K562 (cell line): ENCODE measurements at regions not wholly inside any gene's neighbourhood (a gene's known extent, or its start where the extent isn't known, plus 50 kb on each side); places are given as distances from the start of the nearest gene placed in this dataset.

ENCODE experiments used
- ATAC-seq: fragments of 200-7000 bp; cut with Tn5 transposase; 3 replicates; pipeline ENCODE4 v1.9.1; 2020; ENCODE audit warnings: moderate library complexity
- BruUV-seq: library from RNA; stranded (reverse); fragments of 400-500 nt; replicated peaks from 2 replicates; lab custom pipeline; 2021; lab: Mats Ljungman, UMichigan
- CTCF ChIA-PET: fragments of 300-600 bp; formaldehyde crosslinking; extraction: SDS; loops from one replicate; lab custom pipeline; 2021; ENCODE audit warnings: low intra/inter-chr PET ratio; lab: Yijun Ruan, JAX
- POLR2A ChIA-PET: fragments of 300-600, 350-650 bp; sonication (Branson Sonifier 250); formaldehyde crosslinking; extraction: SDS; loops from one replicate; lab custom pipeline; 2021; ENCODE audit warnings: antibody characterized with exemption, inconsistent platforms; lab: Yijun Ruan, JAX
- DNase-seq, 4 experiments: peaks; one replicate each; pipeline versions ENCODE4 v3.0.0 to v3.0.0-alpha.2; 2011 to 2018; ENCODE audit warnings: low spot score in 3 of 4, mixed read lengths in 3 of 4; ENCODE audit errors: extremely low read depth in 1 of 4
- FAIRE-seq: peaks from 2 replicates; lab custom pipeline; 2011; peaks lifted over from hg19 to GRCh38; lab: Jason Lieb, UNC
- H2AFZ ChIP-seq: 2 replicates; pipeline ENCODE4 v1.6.0; 2011; ENCODE audit warnings: low read depth, low read length, control low read depth, inconsistent platforms
- H3K27ac ChIP-seq: fragments of 200-600 bp; 3 replicates; pipeline ENCODE4 v1.8.0; 2011; ENCODE audit warnings: low read depth, mild to moderate bottlenecking, control low read depth, inconsistent platforms, low read length, moderate library complexity, mixed read lengths; ENCODE audit errors: extremely low read depth
- H3K27me3 ChIP-seq, 2 experiments: fragments of 300-600 bp in 1 of 2; 2 replicates in 1 of 2; 3 replicates in 1 of 2; pipeline versions ENCODE4 v1.6.0 to v1.8.0; 2011; ENCODE audit warnings: inconsistent platforms in 2 of 2, low read length in 2 of 2, mild to moderate bottlenecking in 1 of 2, mixed read lengths in 1 of 2, moderate library complexity in 1 of 2; ENCODE audit not compliant: control insufficient read depth in 2 of 2, insufficient read depth in 2 of 2
- H3K36me3 ChIP-seq: fragments of 300-600 bp; 3 replicates; pipeline ENCODE4 v1.8.0; 2011; ENCODE audit warnings: mild to moderate bottlenecking, low read length, inconsistent platforms; ENCODE audit not compliant: control insufficient read depth, insufficient read depth
- H3K4me1 ChIP-seq, 2 experiments: fragments of 200-600 bp in 1 of 2; replicated peaks in 1 of 2; 2 replicates in 1 of 2; 3 replicates in 1 of 2; pipeline versions ENCODE4 v1.5.1 to v1.8.0; 2011; ENCODE audit warnings: inconsistent platforms in 2 of 2, low read length in 2 of 2, mild to moderate bottlenecking in 1 of 2, mixed read lengths in 1 of 2, moderate library complexity in 1 of 2; ENCODE audit not compliant: control insufficient read depth in 2 of 2, insufficient read depth in 2 of 2
- H3K4me2 ChIP-seq: 2 replicates; pipeline ENCODE4 v1.6.1; 2011; ENCODE audit warnings: low read length, control low read depth, inconsistent platforms, mixed read lengths; ENCODE audit not compliant: insufficient read depth
- H3K4me3 ChIP-seq: fragments of 200-600 bp; sonication (generic), shearing (Covaris generic); 2 replicates; pipeline ENCODE4 v1.5.1; 2016; ENCODE audit warnings: control low read depth, inconsistent platforms
- H3K79me2 ChIP-seq: fragments of 200-600 bp; 3 replicates; pipeline ENCODE4 v1.8.0; 2011; ENCODE audit warnings: low read length, inconsistent platforms; ENCODE audit not compliant: control insufficient read depth, insufficient read depth
- H3K9ac ChIP-seq, 2 experiments: 2 replicates each; pipeline versions ENCODE4 v1.6.0 to v1.6.1; 2011; ENCODE audit warnings: low read depth in 2 of 2, low read length in 2 of 2, control low read depth in 1 of 2, inconsistent platforms in 1 of 2, mild to moderate bottlenecking in 1 of 2, mixed read lengths in 1 of 2; ENCODE audit not compliant: insufficient read depth in 1 of 2
- H3K9me1 ChIP-seq: one replicate; pipeline ENCODE4 v1.6.0; 2011; ENCODE audit warnings: inconsistent platforms, mild to moderate bottlenecking, low read length, moderate library complexity; ENCODE audit not compliant: control insufficient read depth, insufficient read depth
- H3K9me3 ChIP-seq: replicated peaks from 2 replicates; pipeline ENCODE4 v1.5.1; 2011; ENCODE audit warnings: low read depth, low read length, inconsistent platforms; ENCODE audit not compliant: control insufficient read depth, insufficient read depth
- H4K20me1 ChIP-seq: replicated peaks from 2 replicates; pipeline ENCODE4 v1.6.1; 2011; ENCODE audit warnings: low read length, inconsistent platforms, mixed read lengths; ENCODE audit not compliant: control insufficient read depth, insufficient read depth
- ARNT ChIP-seq, 2 experiments: fragments of 450-650 bp; IDR thresholded peaks; 2 replicates each; pipeline ENCODE4 v1.6.1; 2016; ENCODE audit warnings: mild to moderate bottlenecking in 1 of 2
- WGBS: fragments of 100-300 bp; shearing (Covaris generic); methylation state at CpG from one replicate; pipeline ENCODE4 v1.1.6; 2016; ENCODE audit warnings: low coverage, mixed read lengths; ENCODE audit not compliant: insufficient coverage; ENCODE audit errors: missing lambda C conversion rate; 5-methylcytosine and 5-hydroxymethylcytosine counted together
- in situ Hi-C: fragments of 300-500 bp; cut with MboI; formaldehyde crosslinking; loops from 4 replicates; pipeline ENCODE4 v1.15.0; 2018; ENCODE audit warnings: inconsistent platforms, mixed read lengths
- intact Hi-C: fragments of 100-400 bp; cut with micrococcal nuclease; formaldehyde crosslinking; loops from 2 replicates; pipeline ENCODE4 v1.14.2; 2022
- TF ChIP-seq, protein P1 (sequence below): IDR thresholded peaks from 3 replicates; pipeline ENCODE4 v1.6.1; 2011; ENCODE audit warnings: borderline replicate concordance, mild to moderate bottlenecking; ENCODE audit not compliant: insufficient read length, insufficient read depth
- TF ChIP-seq, protein P2 (sequence below): IDR thresholded peaks from 2 replicates; pipeline ENCODE4 v1.6.1; 2016; ENCODE audit warnings: missing genetic modification characterization, missing compliant biosample characterization
- TF ChIP-seq, protein P3 (sequence below): sonication (generic); formaldehyde crosslinking; IDR thresholded peaks from 2 replicates; pipeline ENCODE4 v1.8.0; 2023; ENCODE audit warnings: mild to moderate bottlenecking, missing genetic modification reagents

DNA sequence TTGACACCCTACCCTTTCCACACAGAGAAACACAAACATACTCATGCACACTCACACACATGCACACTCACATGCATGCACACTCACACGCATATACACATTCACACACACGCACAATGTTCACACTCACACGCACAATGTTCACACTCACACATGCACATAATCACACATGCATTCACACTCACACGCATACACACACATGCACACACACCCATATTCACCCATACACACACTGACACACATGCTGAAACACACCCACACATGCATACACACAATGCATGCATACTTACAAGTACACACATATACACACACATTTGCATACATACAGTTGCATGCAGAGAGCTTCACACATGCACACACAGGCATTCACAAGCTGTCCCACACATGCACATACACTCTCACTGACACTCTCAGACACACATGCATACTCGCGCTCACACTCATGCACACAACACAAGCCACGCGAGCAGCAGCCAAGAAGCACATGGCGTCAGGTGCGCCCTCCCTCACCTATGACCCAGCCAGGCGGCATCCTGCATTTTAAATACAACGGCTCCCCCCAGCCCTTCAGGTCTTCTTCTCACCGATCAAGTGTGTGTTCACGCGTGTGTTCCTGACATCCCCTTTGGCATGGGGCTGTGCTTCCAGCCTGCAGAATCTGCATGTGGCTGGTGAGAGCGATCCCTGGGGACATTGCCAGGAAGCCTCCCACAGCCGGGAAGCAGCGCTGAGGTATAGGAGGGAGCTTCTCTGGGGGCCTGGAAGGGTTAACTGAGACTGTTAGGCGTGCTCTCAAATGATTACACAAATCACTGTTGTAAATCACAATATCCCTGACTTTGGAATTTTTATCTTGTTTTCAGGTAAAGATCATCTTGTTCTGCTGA lies 195.1 kb downstream of the RTP5 start:
- intact Hi-C loops (no loop called here), in situ Hi-C loops (no loop called here)
- Histone ChIP-seq H3K36me3 (no peaks in the 10 kb centered on the region), H3K9me3 (no peaks in the 10 kb centered on the region), H3K79me2 (no peaks in the 10 kb centered on the region), H3K27ac (no peak overlapping the region), H3K9ac (no peak overlapping the region), H3K4me3 (no peak overlapping the region), H4K20me1 (no peaks in the 10 kb centered on the region), H3K4me1 (no peaks in the 10 kb centered on the region), H3K4me2 (no peak overlapping the region), H3K27me3 (peaks cover 5 to 32% of the 10 kb centered on the region in 2 experiments; a peak in 3 of 5 replicates)
- FAIRE-seq, result no peak
- ChIA-PET POLR2A (interaction anchor here (0.5 kb wide), 1 partner anchor 8 kb away, joined by 4 read pairs; no protein-coding TSS in a partner anchor), CTCF (no interaction called here)
- no peak for DNase-seq
- BruUV-seq, result no TSS peak
- no peak for ATAC-seq
- TF ChIP-seq, protein P1, sequence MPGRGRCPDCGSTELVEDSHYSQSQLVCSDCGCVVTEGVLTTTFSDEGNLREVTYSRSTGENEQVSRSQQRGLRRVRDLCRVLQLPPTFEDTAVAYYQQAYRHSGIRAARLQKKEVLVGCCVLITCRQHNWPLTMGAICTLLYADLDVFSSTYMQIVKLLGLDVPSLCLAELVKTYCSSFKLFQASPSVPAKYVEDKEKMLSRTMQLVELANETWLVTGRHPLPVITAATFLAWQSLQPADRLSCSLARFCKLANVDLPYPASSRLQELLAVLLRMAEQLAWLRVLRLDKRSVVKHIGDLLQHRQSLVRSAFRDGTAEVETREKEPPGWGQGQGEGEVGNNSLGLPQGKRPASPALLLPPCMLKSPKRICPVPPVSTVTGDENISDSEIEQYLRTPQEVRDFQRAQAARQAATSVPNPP, result no peak
- TF ChIP-seq, protein P2, sequence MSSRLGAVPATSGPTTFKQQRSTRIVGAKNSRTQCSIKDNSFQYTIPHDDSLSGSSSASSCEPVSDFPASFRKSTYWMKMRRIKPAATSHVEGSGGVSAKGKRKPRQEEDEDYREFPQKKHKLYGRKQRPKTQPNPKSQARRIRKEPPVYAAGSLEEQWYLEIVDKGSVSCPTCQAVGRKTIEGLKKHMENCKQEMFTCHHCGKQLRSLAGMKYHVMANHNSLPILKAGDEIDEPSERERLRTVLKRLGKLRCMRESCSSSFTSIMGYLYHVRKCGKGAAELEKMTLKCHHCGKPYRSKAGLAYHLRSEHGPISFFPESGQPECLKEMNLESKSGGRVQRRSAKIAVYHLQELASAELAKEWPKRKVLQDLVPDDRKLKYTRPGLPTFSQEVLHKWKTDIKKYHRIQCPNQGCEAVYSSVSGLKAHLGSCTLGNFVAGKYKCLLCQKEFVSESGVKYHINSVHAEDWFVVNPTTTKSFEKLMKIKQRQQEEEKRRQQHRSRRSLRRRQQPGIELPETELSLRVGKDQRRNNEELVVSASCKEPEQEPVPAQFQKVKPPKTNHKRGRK, result no peak
- no peak for TF ChIP-seq ARNT (IDR thresholded peaks at IDR 0.05)
- TF ChIP-seq, protein P3, sequence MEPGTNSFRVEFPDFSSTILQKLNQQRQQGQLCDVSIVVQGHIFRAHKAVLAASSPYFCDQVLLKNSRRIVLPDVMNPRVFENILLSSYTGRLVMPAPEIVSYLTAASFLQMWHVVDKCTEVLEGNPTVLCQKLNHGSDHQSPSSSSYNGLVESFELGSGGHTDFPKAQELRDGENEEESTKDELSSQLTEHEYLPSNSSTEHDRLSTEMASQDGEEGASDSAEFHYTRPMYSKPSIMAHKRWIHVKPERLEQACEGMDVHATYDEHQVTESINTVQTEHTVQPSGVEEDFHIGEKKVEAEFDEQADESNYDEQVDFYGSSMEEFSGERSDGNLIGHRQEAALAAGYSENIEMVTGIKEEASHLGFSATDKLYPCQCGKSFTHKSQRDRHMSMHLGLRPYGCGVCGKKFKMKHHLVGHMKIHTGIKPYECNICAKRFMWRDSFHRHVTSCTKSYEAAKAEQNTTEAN (CRISPR knock-in tag), result 0 out of 2 replicates have a peak, but pooled peaks have one; percentile 73
- TF ChIP-seq, all 486 proteins: peak for 1
- H2AFZ ChIP-seq, result no peak overlapping the region
- 37% methylated on average over 14 of the region's 19 CpGs for WGBS
- H3K9me1 ChIP-seq, result no peaks in the 10 kb centered on the region
